Liver (tissue), 7 donors: ENCODE measurements at regions not wholly inside any gene's neighbourhood (a gene's known extent, or its start where the extent isn't known, plus 50 kb on each side); places are given as distances from the start of the nearest gene placed in this dataset.

Source experiments
- DNase-seq: peaks from one replicate; pipeline ENCODE4 v3.0.0-alpha.2; 2017; ENCODE audit warnings: low spot score
- H3K27ac ChIP-seq, 2 donors: one replicate each; pipeline ENCODE4 v1.7.0; 2013; ENCODE audit warnings: inconsistent platforms in 2 of 2, low read length in 2 of 2, control low read depth in 1 of 2, low read depth in 1 of 2, mild to moderate bottlenecking in 1 of 2
- H3K27me3 ChIP-seq, 4 donors: one replicate each; pipeline versions ENCODE4 v1.6.1 to v1.7.0; 2013; ENCODE audit warnings: low read length in 3 of 4, inconsistent platforms in 1 of 4, mild to moderate bottlenecking in 1 of 4, moderate library complexity in 1 of 4; ENCODE audit not compliant: control insufficient read depth in 4 of 4, insufficient read depth in 4 of 4
- H3K36me3 ChIP-seq, 4 donors: one replicate each; pipeline versions ENCODE4 v1.6.1 to v1.7.0; 2013; ENCODE audit warnings: low read length in 3 of 4, mild to moderate bottlenecking in 3 of 4, low read depth in 1 of 4, moderate library complexity in 1 of 4; ENCODE audit not compliant: control insufficient read depth in 4 of 4, insufficient read depth in 3 of 4
- H3K4me1 ChIP-seq, 4 donors: one replicate each; pipeline versions ENCODE4 v1.6.1 to v1.7.0; 2013; ENCODE audit warnings: low read length in 3 of 4, mild to moderate bottlenecking in 3 of 4, moderate library complexity in 1 of 4; ENCODE audit not compliant: control insufficient read depth in 4 of 4, insufficient read depth in 4 of 4
- H3K4me3 ChIP-seq, 3 donors: one replicate each; pipeline versions ENCODE4 v1.6.1 to v1.7.0; 2013; ENCODE audit warnings: low read length in 3 of 3, control low read depth in 1 of 3, low read depth in 1 of 3, mild to moderate bottlenecking in 1 of 3
- H3K9ac ChIP-seq, 2 donors: one replicate each; pipeline ENCODE4 v1.7.0; 2013; ENCODE audit warnings: low read length in 2 of 2, mild to moderate bottlenecking in 2 of 2, moderate library complexity in 2 of 2, control low read depth in 1 of 2, low read depth in 1 of 2
- H3K9me3 ChIP-seq, 4 donors: one replicate each; pipeline versions ENCODE4 v1.6.1 to v1.7.0; 2013; ENCODE audit warnings: low read length in 3 of 4; ENCODE audit not compliant: control insufficient read depth in 4 of 4
- EGR1 ChIP-seq, 2 donors: IDR thresholded peaks; 2 replicates each; pipeline ENCODE4 v1.6.1; 2016 to 2018; ENCODE audit warnings: antibody characterized with exemption in 2 of 2, low read depth in 2 of 2
- FOXA2 ChIP-seq: IDR thresholded peaks from 2 replicates; pipeline ENCODE4 v1.6.1; 2016; ENCODE audit warnings: antibody characterized with exemption
- GABPA ChIP-seq, 2 donors: IDR thresholded peaks in 1 of 2; conservative IDR thresholded peaks in 1 of 2; 2 replicates each; pipeline ENCODE4 v1.6.1; 2016; ENCODE audit warnings: antibody characterized with exemption in 2 of 2, mild to moderate bottlenecking in 1 of 2, moderate library complexity in 1 of 2
- HNF4A ChIP-seq, 2 donors: conservative IDR thresholded peaks; 2 replicates each; pipeline ENCODE4 v1.6.1; 2016; ENCODE audit warnings: antibody characterized with exemption in 2 of 2, mild to moderate bottlenecking in 2 of 2
- JUND ChIP-seq, 2 donors: IDR thresholded peaks; 2 replicates each; pipeline ENCODE4 v1.6.1; 2016; ENCODE audit warnings: antibody characterized with exemption in 2 of 2
- NR2F2 ChIP-seq: IDR thresholded peaks from 2 replicates; pipeline ENCODE4 v1.6.1; 2016; ENCODE audit warnings: antibody characterized with exemption
- RAD21 ChIP-seq, 2 donors: IDR thresholded peaks; 2 replicates each; pipeline ENCODE4 v1.6.1; 2016; ENCODE audit warnings: antibody characterized with exemption in 2 of 2, mild to moderate bottlenecking in 2 of 2
- RXRA ChIP-seq, 2 donors: IDR thresholded peaks; 2 replicates each; pipeline ENCODE4 v1.6.1; 2017 to 2018; ENCODE audit warnings: antibody characterized with exemption in 2 of 2, mild to moderate bottlenecking in 1 of 2
- SP1 ChIP-seq: IDR thresholded peaks from 2 replicates; pipeline ENCODE4 v1.6.1; 2018; ENCODE audit warnings: antibody characterized with exemption, mild to moderate bottlenecking
- TAF1 ChIP-seq: conservative IDR thresholded peaks from 2 replicates; pipeline ENCODE4 v1.6.1; 2016; ENCODE audit warnings: antibody characterized with exemption, mild to moderate bottlenecking
- WGBS: extraction: QIAGEN DNeasy Blood & Tissue Kit; methylation state at CpG from one replicate; pipeline ENCODE4 v1.1.7; 2013; 5-methylcytosine and 5-hydroxymethylcytosine counted together
- TF ChIP-seq, protein P1 (sequence below): IDR thresholded peaks from 2 replicates; pipeline ENCODE4 v1.6.1; 2016; ENCODE audit warnings: antibody characterized with exemption
- TF ChIP-seq, protein P2 (sequence below): IDR thresholded peaks from 2 replicates; pipeline ENCODE4 v1.6.1; 2016; ENCODE audit warnings: antibody characterized with exemption, mild to moderate bottlenecking
- TF ChIP-seq, protein P3 (sequence below): IDR thresholded peaks from 2 replicates; pipeline ENCODE4 v1.6.1; 2016; ENCODE audit warnings: antibody characterized with exemption
- donor health status: healthy.
- donor health status: healthy.
- donor health status: healthy.
- donor health status: healthy.

DNA sequence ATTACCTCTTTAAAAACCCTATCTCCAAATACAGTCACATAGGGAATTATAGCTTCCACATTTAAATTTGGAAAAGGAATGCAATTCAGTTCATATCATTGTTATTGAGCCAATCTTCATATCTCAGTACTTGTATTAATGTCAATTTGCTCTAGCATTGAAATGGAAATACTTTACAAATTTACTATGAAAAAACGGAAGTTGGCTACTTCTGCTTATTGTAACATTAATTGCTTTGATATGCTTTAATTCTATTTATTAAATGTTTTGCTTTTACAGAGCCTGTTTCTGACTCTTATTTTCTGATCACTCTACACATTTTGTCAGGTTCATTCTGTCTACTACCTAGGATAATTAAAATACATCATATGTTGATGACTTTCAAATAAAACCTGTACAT is 412.6 kb downstream of the KCNJ3 start:
- Histone ChIP-seq H3K4me1 (no peaks in the 10 kb centered on the region), H3K27ac (no peak overlapping the region), H3K36me3 (no peaks in the 10 kb centered on the region), H3K9me3 (no peaks in the 10 kb centered on the region), H3K4me3 (no peak overlapping the region), H3K27me3 (no peaks in the 10 kb centered on the region), H3K9ac (no peak overlapping the region)
- DNase-seq, result no peak
- no peak for TF ChIP-seq HNF4A (conservative IDR thresholded peaks at IDR 0.05)
- no peak for TF ChIP-seq FOXA2
- TF ChIP-seq, protein P1, sequence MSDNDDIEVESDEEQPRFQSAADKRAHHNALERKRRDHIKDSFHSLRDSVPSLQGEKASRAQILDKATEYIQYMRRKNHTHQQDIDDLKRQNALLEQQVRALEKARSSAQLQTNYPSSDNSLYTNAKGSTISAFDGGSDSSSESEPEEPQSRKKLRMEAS, result no peak
- TF ChIP-seq JUND (IDR thresholded peaks at IDR 0.05), result no peak
- no peak for TF ChIP-seq RAD21 (IDR thresholded peaks at IDR 0.05)
- TF ChIP-seq GABPA (IDR thresholded peaks at IDR 0.05 in 1 of 2, conservative IDR thresholded peaks at IDR 0.05 in 1 of 2), result no peak
- no peak for TF ChIP-seq NR2F2
- WGBS, result 82% methylated on average over 1 of the region's 1 CpG

DNA sequence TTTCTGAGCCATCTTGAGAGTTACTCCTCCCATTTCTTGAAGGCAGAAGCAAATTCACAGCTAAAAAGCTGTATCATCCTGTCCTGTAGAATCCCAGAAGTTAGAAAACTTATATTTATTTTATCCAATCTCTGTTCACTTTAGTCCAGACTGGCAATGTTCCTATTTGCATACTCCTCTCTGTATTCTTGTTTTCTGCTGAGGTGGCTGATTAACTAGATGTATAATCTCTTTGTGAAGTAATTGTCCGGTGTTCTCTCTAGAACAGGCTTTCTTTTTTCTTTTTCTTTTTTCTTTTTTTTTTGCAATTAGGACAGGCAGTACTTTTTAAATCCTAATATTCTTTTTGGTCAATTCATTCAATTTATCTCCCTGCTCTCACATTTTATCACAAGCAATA is 411.0 kb downstream of the KCNJ3 start:
- Histone ChIP-seq H3K4me3 (no peak overlapping the region), H3K36me3 (no peaks in the 10 kb centered on the region), H3K9me3 (no peaks in the 10 kb centered on the region), H3K27me3 (no peaks in the 10 kb centered on the region), H3K9ac (no peak overlapping the region), H3K27ac (no peak overlapping the region), H3K4me1 (no peaks in the 10 kb centered on the region)
- TF ChIP-seq RXRA (IDR thresholded peaks at IDR 0.05) (no peak), SP1 (no peak)
- TF ChIP-seq, protein P2, sequence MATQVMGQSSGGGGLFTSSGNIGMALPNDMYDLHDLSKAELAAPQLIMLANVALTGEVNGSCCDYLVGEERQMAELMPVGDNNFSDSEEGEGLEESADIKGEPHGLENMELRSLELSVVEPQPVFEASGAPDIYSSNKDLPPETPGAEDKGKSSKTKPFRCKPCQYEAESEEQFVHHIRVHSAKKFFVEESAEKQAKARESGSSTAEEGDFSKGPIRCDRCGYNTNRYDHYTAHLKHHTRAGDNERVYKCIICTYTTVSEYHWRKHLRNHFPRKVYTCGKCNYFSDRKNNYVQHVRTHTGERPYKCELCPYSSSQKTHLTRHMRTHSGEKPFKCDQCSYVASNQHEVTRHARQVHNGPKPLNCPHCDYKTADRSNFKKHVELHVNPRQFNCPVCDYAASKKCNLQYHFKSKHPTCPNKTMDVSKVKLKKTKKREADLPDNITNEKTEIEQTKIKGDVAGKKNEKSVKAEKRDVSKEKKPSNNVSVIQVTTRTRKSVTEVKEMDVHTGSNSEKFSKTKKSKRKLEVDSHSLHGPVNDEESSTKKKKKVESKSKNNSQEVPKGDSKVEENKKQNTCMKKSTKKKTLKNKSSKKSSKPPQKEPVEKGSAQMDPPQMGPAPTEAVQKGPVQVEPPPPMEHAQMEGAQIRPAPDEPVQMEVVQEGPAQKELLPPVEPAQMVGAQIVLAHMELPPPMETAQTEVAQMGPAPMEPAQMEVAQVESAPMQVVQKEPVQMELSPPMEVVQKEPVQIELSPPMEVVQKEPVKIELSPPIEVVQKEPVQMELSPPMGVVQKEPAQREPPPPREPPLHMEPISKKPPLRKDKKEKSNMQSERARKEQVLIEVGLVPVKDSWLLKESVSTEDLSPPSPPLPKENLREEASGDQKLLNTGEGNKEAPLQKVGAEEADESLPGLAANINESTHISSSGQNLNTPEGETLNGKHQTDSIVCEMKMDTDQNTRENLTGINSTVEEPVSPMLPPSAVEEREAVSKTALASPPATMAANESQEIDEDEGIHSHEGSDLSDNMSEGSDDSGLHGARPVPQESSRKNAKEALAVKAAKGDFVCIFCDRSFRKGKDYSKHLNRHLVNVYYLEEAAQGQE, result no peak
- 72% methylated on average over 1 of the region's 1 CpG for WGBS
- no peak for DNase-seq

DNA sequence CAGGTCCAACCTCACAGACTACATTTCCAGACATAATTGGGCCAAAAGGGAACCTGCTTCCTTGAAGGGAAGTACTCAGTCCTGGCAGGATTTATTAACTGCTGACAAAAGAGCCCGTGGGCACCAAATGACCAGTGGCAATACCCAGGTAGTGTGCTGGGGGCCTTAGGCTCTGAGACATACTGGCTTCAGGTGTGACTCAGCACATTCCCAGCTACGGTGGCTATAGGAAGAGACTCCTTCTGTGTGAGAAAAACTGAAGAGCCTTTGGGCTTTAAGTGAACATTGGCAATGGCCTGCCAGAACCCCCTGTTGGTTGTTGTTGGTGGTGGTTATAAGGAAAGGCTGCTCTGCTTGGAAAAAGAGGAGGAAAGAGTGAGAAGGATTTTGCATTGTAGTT is 401.8 kb downstream of the KCNJ3 start:
- no peak overlapping the region for H3K27ac ChIP-seq
- no peak overlapping the region for H3K4me3 ChIP-seq
- DNase-seq, result no peak
- no peaks in the 10 kb centered on the region for H3K36me3 ChIP-seq
- H3K9ac ChIP-seq, result no peak overlapping the region
- 90% methylated on average over 2 of the region's 2 CpGs for WGBS
- TF ChIP-seq TAF1, result no peak
- TF ChIP-seq EGR1 (IDR thresholded peaks at IDR 0.05; ENCODE audit: low read depth in 2 of 2), result no peak
- TF ChIP-seq, protein P3, sequence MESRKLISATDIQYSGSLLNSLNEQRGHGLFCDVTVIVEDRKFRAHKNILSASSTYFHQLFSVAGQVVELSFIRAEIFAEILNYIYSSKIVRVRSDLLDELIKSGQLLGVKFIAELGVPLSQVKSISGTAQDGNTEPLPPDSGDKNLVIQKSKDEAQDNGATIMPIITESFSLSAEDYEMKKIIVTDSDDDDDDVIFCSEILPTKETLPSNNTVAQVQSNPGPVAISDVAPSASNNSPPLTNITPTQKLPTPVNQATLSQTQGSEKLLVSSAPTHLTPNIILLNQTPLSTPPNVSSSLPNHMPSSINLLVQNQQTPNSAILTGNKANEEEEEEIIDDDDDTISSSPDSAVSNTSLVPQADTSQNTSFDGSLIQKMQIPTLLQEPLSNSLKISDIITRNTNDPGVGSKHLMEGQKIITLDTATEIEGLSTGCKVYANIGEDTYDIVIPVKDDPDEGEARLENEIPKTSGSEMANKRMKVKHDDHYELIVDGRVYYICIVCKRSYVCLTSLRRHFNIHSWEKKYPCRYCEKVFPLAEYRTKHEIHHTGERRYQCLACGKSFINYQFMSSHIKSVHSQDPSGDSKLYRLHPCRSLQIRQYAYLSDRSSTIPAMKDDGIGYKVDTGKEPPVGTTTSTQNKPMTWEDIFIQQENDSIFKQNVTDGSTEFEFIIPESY, result no peak
- no peaks in the 10 kb centered on the region for H3K4me1 ChIP-seq
- H3K9me3 ChIP-seq, result peaks cover 0 to 6% (median 3%) of the 10 kb centered on the region in 4 donors
- no peaks in the 10 kb centered on the region for H3K27me3 ChIP-seq
